NCI-H2081 treated with DMSO at 0.1 percent for 48 hours (cell line): ENCODE measurements at regions not wholly inside any gene's neighbourhood (a gene's known extent, or its start where the extent isn't known, plus 50 kb on each side); places are given as distances from the start of the nearest gene placed in this dataset.
"Not testable (repeated sequence)": the region's sequence is repeated elsewhere in the genome, so short reads cannot be mapped to it uniquely, and the experiment has no call there.

ENCODE experiments used
- DNase-seq: peaks from one replicate; lab custom pipeline; 2025; lab: John Stamatoyannopoulos, UW

DNA sequence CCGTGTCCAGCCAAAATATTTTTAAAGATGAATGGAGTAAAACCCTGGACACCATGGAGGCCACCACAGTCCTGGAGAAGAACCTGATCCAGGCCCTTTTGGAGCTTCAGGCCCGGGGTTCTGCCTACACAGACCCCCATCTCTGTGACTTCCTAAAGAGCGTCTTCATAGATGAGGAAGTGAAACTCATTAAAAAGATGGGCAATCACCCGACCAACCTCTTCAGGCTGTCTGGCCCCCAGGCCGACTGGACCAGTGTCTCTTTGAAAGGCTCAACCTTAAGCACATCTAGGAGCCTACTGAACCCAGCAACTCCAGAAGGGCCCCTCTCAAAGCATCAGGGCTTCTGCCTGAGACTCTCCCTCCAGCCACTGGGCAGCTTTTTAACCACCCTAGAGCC is 107.9 kb upstream of the FAM174B start:
- DNase-seq, result no peak

- DNase-seq, result not testable (repeated sequence)
These were observed 112.6 kb upstream of the FAM174B start for GRCh38 chr15:92768131-92768530.

- no peak for DNase-seq
These were observed 115.1 kb upstream of the FAM174B start for GRCh38 chr15:92770641-92771040.

DNA sequence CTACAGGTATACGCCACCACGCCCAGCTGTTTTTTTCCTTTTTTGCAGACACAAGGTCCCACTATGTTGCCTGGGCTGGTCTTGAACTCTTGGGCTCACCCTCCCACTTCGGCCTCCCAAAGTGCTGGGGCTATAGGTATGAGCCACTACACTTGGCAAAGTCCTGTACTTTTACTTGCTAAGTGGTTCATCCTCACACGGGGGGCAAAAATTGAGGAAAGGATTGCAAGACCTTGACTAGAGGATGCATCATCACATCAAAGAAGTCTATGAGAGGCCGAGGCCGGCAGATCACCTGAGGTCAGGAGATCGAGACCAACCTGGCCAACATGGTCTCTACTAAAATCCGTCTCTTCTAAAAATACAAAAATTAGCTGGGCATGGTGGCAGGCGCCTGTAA is 116.5 kb upstream of the FAM174B start:
- no peak for DNase-seq

GRCh38 chr15:92772626-92773244 is 117.2 kb upstream of the FAM174B start:
- no peak for DNase-seq

DNA sequence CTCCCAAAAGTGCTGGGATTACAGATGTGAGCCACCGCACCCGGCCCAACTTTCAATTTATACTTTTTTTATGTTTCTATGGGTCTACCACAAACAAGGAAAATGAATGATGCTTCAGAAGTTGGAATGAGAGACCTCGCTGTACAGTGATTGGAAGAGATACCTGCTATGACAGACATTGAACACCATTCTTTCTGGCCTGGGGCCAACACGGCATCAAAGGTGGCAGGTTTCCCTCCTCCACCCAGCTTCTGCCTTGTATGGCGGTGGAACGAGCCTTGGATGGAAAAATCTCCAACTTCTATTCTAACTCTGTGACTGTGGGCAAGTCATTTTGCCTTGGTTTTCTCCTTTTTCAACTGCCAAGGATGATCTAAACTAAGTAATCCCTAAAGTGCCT is 117.8 kb upstream of the FAM174B start:
- no peak for DNase-seq

- no peak for DNase-seq
These were observed 120.2 kb upstream of the CHD2 start for GRCh38 chr15:92779874-92780273.

DNA sequence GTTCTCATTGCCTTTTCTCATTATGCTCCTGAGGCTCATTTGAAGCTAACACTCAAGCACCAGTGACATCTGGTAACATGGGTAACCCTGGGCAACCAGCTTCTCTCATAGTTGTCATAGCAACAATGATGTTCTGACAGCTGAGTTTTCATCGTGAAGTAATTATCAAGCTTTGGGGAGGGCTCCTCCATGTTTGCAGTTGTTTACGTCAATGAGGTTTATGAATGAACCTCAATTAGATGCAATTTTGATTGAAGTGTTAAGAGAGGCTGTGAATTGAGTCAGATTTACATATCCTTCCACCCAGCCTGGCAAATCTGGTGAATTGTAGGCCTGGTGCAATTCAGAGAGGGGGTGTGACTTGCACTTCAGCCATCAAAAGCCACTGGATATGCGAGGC is 119.3 kb upstream of the CHD2 start:
- no peak for DNase-seq

- no peak for DNase-seq
These were observed 118.1 kb upstream of the CHD2 start for GRCh38 chr15:92781925-92782453.

DNA sequence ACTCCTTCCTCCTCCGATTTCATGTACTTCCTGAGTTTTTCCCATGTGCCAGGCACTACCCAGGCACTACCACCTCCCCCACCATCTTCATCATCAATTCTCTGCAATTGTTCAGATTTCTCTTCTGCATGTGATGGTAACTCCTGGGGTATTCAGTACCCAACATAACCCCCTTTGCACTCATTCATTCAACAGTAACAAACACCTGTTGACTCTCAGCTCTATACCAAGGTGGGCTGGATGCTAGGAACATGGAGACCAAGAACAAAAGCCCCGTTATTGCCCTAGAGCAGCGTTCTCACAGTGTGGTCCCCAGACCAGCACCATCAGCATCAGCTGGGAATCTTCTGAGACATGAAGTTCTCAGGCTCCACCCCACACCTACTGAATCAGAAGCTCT is 113.0 kb upstream of the CHD2 start:
- no peak for DNase-seq

GRCh38 chr15:92788196-92788595 is 111.9 kb upstream of the CHD2 start:
- no peak for DNase-seq

DNA sequence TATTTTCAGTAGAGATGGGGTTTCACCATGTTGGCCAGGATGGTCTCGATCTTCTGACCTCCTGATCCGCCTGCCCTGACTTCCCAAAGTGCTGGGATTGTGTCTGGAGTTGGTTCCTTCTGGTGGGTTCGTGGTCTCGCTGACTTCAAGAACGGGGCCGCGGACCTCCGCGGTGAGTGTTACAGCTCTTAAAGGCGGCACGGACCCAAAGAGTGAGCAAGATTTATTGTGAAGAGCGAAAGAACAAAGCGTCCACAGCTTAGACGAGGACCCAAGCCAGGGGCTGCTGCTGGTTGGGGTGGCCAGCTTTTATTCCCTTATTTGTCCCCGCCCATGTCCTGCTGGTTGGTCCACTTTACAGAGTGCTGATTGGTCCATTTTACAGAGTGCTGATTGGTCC is 111.3 kb upstream of the CHD2 start:
- DNase-seq, result not testable (repeated sequence)

DNA sequence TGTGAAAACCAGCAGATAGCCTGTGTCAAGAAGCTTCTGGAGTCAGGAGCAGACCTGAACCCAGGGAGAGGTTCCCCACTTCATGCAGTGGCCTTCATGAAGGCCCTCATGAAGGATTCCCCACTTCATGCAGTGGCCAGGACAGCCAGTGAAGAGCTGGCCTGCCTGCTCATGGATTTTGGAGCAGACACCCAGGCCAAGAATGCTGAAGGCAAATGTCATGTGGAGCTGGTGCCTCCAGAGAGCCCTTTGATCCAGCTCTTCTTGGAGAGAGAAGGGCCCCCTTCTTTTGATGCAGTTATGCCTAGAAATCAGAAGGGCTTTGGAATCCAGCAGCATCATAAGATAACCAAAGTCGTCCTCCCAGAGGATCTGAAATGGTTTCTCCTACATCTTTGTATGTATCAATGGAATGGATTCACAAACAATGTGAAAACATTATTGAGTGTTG is 103.9 kb upstream of the CHD2 start:
- no peak for DNase-seq

- DNase-seq, result peak; percentile 58
These were observed 102.7 kb upstream of the CHD2 start for GRCh38 chr15:92797168-92798052.

GRCh38 chr15:92800013-92800412 is 100.1 kb upstream of the CHD2 start:
- no peak for DNase-seq

DNA sequence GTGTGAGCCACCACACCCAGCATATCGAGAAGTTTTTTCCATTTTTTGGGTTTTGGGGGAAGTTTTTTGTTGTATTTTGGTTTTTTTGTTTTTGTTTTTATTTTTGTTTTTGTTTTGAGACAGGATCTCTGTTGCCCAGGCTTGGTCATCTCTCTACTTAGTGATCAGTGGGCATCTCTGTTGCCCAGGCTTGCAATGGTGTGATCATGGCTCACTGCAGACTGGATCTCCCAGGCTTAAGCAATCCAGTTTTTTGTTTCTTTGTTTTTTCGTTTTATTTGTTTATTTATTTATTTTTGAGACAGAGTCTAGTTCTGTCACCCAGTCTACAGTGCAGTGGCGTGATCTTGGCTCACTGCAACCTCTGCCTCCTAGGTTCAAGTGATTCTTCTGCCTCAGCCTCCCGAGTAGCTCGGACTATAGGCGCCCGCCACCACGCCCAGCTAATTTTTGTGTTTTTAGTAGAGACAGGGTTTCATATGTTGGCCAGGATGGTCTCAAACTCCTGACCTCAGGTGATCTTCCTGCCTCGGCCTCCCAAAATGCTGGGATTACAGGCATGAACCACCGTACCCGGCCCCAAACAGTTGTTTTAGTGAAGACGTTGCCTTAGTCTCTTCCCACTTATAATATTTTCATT is 99.6 kb upstream of the CHD2 start:
- not testable (repeated sequence) for DNase-seq

DNA sequence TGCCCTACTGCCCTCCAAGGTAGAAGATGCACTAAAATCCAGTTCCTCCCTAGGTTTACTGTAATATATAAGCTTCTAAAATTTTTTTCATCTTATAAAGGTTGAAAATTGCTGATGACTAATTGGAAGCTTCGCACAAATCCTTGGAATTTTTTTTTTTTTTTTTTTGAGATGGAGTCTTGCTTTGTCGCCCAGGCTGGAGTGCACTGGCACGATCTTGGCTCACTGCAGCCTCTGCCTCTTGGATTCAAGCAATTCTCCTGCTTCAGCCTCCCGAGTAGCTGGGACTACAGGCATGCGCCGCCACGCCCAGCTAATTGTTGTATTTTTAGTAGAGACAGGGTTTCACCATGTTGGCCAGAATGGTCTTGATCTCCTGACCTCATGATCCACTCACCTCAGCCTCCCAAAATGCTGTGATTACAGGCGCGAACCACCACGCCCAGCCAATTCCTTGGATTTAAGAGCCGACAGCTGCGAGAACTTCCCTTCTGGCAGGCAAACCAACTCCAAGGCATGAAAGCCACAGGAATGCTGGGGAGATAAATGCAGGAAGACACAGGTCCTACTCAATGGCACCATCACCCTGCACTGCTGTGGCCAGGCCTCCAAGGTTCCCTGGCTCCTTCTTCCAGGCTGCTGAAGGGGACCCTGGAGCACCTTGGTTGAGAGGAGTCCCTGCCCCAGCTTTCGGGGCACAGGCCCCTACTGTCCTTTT is 98.9 kb upstream of the CHD2 start:
- DNase-seq, result not testable (repeated sequence)

DNA sequence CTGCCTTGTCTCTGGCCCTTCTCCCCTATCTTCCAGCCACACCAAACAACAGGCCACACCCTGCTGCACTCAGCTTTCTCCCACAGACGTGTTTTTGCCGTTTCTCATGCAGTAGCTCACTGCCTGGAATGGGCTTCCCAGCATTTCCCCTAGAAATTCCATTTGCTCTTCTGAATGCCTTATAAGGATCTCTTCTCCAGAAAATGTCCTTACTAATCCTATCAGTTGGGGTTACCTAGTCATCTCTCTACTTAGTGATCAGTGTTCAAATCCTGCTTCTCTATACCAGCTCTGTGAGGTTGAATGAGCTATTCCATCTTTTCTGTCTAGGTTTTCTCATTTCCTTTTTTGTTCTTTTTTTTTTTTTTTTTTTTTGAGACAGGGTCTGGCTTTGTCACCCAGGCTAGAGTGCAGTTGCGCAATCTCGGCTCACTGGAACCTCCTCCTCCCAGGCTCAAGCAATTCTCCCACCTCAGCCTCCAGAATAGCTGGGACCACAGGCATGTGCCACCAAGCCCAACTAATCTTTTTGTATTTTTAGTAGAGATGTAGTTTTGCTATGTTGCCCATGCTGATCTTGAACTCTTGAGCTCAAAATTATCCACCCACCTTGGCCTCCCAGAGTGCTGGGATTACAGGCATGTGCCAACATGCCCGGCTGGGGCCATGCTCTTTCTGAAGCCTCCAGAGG is 98.2 kb upstream of the CHD2 start:
- no peak for DNase-seq

GRCh38 chr15:92803536-92803851 is 96.6 kb upstream of the CHD2 start:
- no peak for DNase-seq

- no peak for DNase-seq
These were observed 96.1 kb upstream of the CHD2 start for GRCh38 chr15:92803852-92804609.

- not testable (repeated sequence) for DNase-seq
These were observed 95.6 kb upstream of the CHD2 start for GRCh38 chr15:92804610-92804936.
